ENCODE measurements at regions not wholly inside any gene's neighbourhood (a gene's known extent, or its start where the extent isn't known, plus 50 kb on each side); places are given as distances from the start of the nearest gene placed in this dataset.
"Not testable (repeated sequence)": the region's sequence is repeated elsewhere in the genome, so short reads cannot be mapped to it uniquely, and the experiment has no call there.

DNA sequence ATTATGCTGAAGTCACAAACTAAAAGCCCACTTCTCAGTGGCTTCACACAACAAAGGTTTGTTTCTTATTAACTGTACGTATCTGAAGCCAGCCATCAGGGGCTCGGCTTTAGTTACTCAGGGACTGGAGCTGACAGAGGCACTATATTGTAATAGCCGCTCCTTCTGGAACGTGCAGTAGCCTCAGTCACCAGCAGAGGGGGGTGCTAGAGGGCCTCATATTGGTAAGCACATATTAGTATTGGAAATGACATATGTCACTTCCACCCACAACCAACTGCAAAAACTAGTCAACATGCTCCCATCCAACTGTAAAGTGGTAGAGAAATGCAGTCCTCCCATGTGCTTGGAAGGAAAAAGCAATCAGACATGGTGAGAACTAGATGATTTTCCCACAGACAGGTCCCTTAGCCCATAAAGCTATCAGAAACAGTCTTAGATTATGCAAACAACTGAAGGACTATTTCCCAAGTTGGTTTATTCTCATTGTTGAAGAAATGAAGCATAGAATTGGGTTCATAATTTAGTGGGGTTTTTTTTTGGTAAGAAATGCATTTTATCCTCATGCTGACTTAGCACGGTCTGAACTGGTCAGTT, 183.6 kb upstream of the G2E3 start:
- DNase-seq: peak; percentile 5

DNA sequence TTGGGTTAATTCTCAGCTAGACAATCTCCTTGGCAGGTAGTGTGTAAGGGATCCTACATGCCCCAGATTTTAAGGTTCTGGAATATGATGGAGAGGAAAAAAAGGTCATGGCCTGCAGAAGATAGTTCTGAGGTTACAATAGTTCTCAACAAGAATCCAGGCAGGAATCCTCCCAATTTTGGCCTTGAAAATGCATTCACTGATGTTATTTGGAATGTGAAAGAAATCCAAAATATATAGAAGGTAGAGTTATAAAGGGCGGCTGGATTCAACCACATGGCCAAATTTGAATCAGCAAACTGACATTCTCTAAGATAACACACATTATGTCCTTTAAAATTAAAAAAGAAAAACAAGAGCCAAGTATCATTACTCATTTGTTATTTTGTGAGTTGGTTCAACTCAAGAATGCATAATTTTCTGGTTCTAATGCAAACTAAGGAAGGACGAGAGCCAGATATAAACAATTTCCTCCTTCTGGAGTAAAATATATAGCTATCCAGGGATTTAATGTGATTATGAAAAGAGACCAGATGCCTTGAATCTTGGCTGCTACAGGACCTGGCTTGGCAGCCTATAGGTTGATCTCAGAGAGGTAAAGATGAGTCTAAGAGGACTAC, 177.0 kb upstream of the G2E3 start:
- no peak for DNase-seq

DNA sequence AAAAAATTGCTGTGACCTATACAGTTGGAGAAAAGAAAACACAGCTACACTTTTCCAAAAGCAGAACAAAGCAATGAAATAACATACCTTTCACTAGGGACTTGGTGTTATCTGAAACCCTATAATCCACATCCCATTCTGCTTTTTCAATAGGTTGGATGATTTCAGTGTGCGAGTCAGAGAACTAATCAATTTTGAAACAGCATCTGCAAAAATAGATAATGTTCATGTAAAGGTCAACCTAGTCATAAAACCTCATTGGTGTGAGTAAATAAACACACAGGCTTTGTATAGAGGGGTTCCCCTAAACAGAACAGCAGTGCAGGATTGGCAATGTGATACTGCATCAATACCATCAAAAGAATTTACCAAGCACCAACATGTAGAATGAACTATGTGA, 173.0 kb upstream of the G2E3 start:
- no peak for DNase-seq

DNA sequence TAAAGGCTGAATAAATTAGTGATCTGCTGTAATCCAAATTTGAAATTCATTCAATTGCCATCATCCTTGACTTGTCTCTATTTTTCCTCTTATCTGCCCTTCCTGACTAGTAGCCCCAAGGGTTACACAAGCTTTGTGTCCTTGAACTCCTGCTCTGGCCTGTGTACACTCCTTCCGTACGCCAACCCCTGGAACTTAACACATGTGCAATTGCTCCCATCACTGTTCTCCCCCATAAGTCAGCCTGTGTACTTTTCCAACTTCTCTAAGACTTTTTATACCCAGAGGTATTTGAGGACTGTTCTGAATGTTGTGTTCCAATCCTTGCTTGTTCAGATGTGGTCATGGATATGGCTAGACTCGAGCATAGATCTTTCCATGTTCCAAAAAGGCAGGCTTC, 171.1 kb upstream of the G2E3 start:
- no peak for DNase-seq

DNA sequence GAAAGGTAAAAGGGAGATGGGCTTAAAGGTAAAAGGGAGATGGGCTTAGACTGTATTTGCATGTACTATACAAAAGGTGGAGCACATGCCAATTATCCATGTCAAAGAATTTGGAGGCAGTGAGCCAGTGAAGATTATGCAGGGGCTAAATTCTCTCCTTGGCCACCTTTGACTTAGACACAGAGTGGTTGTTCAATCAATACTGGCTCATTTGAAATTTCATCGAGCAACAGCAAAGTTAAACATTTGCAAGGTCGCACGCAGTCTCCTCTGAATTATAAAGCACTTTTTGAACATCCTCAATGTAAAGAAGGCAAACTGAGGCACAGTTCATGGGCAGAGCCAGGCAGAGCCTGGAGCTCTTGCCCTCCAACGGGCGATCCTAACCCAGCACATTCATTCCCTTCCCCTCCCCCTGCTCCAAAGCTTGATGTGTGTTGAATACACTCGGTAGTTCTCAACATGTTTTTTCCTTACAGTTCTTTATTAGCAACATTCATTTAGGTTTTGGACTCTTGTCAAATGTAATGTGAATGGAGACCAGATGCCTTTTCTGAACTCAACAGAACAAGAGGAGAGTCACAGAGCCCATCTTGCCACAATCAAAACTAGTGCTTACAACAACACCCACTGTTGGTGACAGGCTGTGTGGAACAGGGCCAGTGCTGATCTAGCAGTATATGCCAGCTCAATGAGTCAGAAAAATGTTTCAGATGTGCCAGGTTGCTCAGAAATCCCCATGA, 169.7 kb upstream of the G2E3 start:
- DNase-seq: no peak

DNA sequence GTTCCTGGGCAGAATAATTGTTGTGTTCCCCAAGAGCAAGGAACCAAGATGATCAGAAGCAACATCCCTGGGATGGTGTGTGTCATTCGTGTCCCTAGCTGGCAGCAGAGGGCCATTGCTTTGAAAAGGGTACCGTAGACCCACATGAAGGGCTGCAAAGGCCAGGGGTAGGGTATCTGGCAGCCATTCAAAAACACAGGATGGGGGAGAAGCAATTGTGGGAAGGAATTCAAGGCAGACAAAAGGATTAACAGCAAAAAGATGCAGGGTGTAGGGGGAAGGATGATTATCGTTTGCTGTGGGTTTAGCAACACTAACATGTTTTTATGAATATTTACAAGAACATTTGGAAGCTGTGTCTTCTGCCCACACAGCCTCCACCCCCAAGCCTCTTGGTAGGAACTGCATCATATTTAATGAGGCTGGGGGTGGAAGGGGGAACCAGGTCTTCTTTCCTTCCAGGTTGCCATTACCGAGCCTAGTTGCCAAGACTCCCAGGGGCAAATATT, 169.0 kb upstream of the G2E3 start:
- no peak for DNase-seq

DNA sequence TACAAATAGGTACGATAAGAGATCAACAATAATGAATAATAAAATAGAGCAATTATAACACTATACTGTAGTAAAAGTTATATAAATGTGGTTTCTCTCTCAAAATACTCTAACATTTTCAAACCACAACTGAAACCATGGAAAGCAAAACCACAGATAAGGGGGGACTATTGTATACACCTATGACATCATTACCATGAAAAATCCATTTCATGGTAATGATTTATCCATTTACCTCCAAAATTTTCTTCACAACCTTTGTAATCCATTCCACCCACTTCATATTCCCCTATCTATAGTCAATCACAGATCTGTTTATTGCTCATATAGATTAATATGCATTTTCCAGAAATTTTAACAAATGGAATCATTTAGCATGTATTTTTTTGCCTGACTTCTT, 163.9 kb upstream of the G2E3 start:
- no peak for DNase-seq

DNA sequence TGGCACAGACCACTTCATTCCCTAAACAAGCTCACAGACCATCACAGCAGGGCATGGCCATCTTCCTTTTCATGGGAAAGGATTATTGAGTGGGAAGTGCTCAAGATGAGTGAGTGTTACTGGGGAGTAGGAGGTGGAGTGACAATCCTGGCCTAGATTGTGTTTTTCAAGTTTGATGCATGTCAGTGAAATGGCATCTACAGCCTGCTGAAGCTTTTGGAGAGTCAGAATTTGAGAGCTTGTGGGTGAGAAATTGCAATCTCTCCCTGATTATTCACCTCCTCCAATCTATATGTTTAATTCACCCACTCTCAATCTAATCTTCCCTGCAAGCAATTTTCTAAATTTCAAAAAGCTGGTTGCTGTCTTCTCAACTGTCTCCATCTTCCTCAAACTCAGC, 156.1 kb upstream of the G2E3 start:
- no peak for DNase-seq

DNA sequence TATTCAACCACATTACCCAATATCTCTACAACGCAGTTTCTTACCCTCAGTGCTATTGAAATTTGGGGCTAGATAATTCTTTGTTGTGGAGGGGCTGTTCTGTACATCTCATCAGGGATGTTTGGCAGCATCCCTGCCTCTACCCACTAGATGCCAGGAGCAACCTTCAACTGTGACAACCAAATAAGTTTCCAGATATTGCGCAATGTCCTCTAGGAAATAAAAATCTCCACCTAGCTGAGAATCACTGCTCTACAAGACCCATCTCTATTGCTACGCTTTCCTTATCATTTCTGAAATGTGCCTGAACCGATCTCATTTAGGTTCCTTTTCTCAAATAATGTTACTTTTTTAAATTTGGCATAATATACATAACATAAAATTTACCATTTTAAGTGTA, 155.2 kb upstream of the G2E3 start:
- no peak for DNase-seq

DNA sequence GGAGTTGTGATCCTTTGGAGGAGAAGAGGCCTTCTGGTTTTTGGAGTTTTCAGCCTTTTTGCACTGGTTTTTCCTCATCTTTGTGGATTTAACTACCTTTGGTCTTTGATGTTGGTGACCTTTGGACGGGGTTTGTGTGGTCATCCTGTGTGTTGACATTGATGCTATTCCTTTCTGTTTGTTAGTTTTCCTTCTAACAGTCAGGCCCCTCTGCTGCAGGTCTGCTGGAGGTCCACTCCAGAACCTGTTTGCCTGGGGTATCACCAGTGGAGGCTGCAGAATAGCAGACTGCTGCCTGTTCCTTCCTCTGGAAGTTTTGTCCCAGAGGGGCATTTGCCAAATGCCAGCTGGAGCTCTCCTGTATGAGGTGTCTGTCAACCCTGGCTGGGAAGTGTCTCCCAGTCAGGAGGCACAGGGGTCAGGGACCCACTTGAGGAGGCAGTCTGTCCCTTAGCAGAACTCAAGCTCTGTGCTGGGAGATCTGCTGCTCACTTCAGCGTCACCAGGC, 149.4 kb upstream of the G2E3 start:
- DNase-seq: not testable (repeated sequence)

DNA sequence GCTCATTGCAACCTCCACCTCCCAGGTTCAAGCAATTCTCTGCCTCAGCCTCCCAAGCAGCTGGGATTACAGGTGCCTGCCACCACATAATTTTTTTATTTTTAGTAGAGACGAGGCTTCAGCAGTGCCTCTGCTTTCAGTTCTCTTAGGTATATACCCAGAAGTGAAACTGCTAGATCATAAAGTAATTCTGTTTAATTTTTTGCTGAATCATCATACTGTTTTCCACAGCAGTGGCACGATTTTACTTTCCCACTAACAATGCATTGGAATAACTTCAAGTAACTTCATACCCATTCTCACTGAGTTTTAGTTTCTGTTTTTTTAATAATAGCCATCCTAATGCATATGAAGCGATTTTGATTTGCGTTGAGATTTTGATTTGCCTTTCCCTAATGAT, 148.0 kb upstream of the G2E3 start:
- DNase-seq: no peak

DNA sequence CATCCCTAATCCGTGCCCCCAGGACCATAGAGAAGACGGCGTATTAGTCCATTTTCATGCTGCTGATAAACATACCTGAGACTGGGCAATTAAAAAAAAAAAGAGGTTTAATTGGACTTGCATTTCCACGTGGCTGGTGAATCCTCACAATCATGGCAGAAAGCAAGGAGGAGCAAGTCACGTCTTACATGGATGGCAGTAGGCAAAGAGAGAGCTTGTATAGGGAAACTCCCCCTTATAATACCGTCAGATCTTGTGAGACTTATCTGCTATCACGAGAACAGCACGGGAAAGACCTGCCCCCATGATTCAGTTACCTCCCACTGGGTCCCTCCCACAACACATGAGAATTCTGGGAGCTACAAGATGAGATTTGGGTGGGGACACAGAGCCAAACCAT, 145.8 kb upstream of the G2E3 start:
- not testable (repeated sequence) for DNase-seq

DNA sequence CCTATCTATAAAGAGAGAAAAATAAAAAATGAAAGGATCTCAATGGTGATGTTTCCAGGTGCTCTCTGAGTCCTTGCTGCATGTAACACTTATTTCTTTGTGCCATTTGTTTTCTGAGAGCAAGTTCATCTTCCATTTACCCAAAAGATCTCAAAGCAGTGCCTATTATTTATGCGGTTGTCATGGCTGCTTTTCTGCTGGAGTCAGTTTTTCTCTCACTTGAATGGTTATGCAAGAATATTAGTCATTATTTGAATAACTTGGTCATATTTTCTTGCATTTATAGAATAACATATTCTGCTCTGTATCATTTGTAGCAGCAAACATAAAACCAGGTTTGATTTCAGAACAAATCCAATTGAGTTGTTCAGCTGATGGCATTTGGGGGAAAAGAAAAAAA, 141.8 kb upstream of the G2E3 start:
- DNase-seq: no peak

DNA sequence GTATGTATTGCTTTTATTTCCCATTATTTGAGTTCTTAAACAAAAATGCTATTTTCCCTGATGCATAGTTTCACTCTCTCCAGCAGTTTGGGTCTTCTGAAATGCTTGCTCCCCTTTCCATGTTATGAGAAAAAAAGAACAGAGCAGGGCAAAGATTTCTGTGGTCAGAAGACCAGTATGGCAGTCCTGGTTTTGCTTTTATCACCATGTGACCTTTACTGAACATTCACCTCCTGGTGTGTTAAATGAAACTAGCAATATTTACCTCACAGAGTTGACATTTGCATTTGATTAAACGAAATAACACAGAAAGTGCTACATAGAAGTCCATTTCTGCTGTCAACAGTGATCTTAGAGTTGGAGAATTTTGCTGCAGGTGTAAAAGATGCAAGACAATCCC, 141.0 kb upstream of the G2E3 start:
- no peak for DNase-seq

DNA sequence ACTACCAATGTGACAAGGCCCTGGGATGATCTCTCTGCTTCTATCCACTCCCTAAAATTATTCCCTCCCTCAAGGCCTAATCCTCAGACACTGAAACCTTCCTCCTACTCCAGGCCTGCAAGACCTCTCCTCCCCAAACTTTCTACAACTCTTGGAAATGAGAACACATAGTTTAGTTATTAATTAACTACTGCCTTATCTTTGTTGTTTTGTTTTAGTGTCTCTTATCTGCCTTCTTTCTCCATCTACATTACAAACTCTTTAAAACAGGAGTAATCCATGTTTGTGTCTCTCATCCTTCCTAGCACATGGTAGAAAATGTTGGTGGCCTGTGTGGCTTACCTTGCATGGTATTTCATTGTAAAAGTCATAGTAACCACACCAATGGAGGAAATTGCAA, 139.9 kb upstream of the G2E3 start:
- DNase-seq: no peak

DNA sequence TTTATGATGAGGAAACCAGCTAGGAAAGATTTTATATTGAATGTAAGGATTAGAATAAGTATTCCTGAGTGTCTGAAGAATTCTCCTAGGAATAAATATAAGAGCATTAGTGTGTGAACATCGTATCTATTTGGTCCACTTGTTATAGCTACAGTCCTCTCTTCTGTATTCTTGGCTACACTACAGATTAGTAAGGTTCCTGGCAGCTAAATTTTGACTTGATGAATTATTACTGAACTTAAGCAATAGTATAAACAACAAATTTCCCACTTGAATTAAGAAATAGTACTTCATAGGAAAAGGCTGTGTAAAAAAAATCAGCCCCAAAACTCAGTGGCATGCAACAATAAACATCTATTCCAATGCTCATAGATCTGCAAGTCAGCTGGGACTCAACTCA, 138.4 kb upstream of the G2E3 start:
- no peak for DNase-seq

DNA sequence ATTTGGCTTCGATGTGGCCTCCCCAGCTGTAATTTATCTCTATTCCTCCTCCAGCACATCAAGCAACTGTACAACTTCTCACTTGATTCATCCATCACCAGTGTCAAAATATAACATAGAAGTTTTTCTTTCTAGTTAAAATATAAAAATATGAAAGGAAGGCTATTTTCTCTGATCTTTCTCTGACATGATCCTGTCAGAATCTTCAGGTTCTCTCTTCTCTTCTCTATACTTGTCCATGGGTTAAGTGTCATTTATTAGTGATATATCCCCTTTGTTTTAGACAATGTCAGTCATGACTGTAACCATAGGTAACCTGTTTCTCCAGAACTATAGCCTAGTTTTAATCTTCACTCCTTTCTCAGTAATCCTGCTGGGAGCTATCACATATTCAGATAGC, 132.5 kb upstream of the G2E3 start:
- DNase-seq: no peak

DNA sequence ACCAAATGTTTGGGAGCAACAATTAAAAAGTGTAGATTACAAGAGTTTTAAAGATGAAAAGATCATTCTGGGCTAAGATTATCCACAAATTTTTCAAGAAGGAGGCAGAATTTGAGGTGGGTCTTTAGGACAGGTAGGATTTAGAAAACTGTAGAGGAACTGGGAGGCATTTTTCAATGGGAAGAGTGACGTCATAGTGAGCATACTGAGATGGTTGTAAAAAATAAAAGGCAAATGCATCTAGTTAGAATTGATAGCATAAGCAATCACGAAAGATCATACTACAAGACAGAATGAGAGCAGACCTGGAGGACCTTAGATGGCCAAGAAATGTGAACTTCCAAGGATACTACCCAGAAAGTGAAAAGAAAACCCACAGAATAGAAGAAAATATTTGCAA, 131.6 kb upstream of the G2E3 start:
- DNase-seq: no peak

DNA sequence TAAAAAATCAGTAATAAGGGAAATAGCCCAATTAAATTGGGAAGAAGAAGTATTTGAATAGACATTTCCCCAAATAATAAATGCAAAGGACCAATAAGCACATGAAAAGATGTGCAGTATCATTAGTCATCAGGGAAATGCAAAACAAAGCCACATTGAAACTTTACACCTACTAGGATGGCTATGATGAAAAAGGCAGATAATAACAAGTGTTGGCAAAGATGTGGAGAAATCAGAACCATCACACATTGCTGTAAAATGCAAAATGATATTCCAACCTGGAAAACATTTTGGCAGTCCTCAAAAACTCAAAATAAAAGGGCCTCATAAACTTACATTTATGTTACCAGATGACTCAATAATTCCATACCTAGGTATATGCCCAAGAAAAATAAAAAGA, 131.1 kb upstream of the G2E3 start:
- no peak for DNase-seq

DNA sequence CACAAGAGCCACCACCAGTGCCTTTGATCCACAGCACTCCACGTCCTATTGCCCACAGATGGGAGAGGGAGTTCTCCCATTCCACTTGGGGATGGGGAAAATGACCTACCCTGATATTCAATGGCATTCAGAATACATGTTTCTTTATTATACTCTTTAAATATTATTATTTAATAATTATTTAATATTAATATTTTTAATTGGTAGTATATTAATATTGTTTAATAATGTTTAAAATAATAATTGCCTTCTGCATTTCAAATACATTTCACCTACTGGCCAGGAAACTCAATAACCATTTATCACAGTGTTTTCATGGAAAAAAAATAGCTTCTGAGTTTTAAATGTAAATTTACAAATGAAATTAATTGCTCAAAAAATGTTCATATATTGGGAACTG, 127.4 kb upstream of the G2E3 start:
- no peak for DNase-seq

DNA sequence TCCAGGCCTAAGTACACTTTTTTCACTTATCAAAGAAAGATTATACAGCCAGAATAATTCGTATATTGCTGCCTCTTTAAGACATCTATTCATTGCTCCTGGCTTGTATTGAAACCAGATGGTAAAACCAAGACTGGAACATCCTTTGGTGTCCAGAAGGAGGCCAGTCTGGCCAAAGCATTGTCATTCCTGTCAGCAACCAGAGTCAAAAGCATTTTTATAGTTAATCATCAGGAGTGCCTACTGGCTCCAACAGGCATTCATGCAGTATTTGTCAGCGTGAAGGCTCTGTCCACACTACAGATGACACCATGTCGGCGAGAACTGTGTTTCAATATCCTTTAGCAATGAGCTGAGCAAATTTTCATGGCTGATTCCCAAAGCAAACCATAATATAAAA, 118.0 kb upstream of the G2E3 start:
- no peak for DNase-seq

DNA sequence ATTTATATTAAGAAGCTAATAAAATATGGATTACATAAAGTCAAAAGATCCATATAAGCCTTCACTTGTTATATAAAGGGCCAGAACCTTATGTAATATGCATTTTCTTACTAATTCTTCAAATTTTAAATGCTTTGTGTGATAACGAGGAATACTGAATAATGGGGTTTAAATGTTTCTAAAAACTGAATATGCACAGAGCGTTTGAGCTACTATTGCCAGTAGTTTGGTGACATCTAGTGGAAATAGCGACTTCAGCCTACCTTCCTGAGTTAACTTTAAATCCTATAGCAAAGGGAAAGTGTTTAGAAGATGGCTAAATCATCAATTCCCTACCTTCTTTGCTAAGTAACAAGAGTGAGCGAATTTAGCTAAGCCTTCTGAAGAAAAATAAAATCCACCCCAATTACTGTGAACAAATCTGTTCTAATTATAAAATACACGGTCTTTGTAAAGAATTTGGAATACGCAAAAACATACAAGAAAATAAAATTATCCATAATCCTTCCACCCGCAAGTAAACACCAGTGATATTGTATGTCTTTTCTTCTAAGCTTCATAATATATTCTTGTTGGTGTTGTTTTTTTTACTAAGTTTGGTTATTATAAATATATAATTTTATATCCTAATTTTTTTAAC, 115.5 kb upstream of the G2E3 start:
- DNase-seq: peak; percentile 17

DNA sequence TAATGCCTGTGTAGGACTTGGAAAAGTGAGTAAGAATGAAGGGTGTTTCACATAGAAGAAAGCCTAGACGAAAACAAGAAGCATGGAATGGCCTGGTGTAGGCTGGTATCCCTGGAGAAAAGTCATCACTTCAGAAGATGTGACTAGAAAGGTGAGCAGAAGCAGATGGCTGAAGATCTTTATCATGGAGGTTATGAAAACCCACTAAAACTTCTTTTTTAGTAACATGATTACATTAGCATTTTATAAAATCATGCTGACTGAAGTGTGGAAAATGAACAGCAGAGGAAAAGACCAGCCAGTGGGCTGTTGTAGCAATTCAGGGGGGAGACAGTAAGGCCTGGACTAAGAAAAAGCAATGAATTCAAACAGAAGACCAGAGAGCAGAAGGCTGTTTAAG, 114.5 kb upstream of the G2E3 start:
- no peak for DNase-seq

Data from NCI-H2171 (cell line).